Heart right ventricle (tissue), 16 donors: ENCODE measurements at regions not wholly inside any gene's neighbourhood (a gene's known extent, or its start where the extent isn't known, plus 50 kb on each side); places are given as distances from the start of the nearest gene placed in this dataset.

Source experiments
- ATAC-seq, 8 donors: fragments of 200-7000 bp; cut with Tn5 transposase; one replicate each; pipeline ENCODE4 v1.9.1; 2020; ENCODE audit warnings: mild to moderate bottlenecking in 8 of 8, moderate library complexity in 8 of 8, moderate number of reproducible peaks in 1 of 8
- DNase-seq, 2 donors: peaks; one replicate each; pipeline ENCODE4 v3.0.0-alpha.2; 2020
- H3K27ac ChIP-seq, 10 donors: fragments of 200-600 bp; sonication (generic) in 2 of 10; one replicate each; pipeline versions ENCODE4 v1.5.0 to v1.8.0; 2020 to 2022; ENCODE audit warnings: mild to moderate bottlenecking in 3 of 10
- H3K27me3 ChIP-seq, 7 donors: fragments of 200-600 bp; one replicate each; pipeline ENCODE4 v1.8.0; 2021 to 2022; ENCODE audit warnings: mild to moderate bottlenecking in 2 of 7
- H3K36me3 ChIP-seq, 9 donors: fragments of 200-600 bp; sonication (generic) in 1 of 9; one replicate each; pipeline versions ENCODE4 v1.5.0 to v1.8.0; 2020 to 2022; ENCODE audit warnings: mild to moderate bottlenecking in 2 of 9
- H3K4me1 ChIP-seq, 9 donors: fragments of 200-600 bp; sonication (generic) in 1 of 9; one replicate each; pipeline versions ENCODE4 v1.5.0 to v1.8.0; 2020 to 2022; ENCODE audit warnings: mild to moderate bottlenecking in 4 of 9
- H3K4me3 ChIP-seq, 10 donors: fragments of 200-600 bp; sonication (generic) in 2 of 10; one replicate each; pipeline versions ENCODE4 v1.5.0 to v1.8.0; 2020 to 2022; ENCODE audit warnings: mild to moderate bottlenecking in 7 of 10, moderate library complexity in 2 of 10
- H3K9me3 ChIP-seq, 11 donors: fragments of 200-600 bp in 10 of 11; sonication (generic) in 2 of 11; one replicate each; pipeline versions ENCODE4 v1.5.0 to v1.8.0; 2013 to 2022; ENCODE audit warnings: mild to moderate bottlenecking in 2 of 11, control low read depth in 1 of 11, moderate library complexity in 1 of 11
- WGBS, 2 donors: extraction: QIAGEN DNeasy Blood & Tissue Kit; methylation state at CpG; one replicate each; pipeline ENCODE4 v1.1.7; 2013; ENCODE audit warnings: inconsistent platforms in 1 of 2; 5-methylcytosine and 5-hydroxymethylcytosine counted together
- intact Hi-C, 10 donors: fragments of 100-400 bp; cut with DNase I; formaldehyde crosslinking; loops; one replicate each; pipeline versions ENCODE4 v1.11.1 to v1.14.2; 2022
- TF ChIP-seq, protein P1 (sequence below), 9 donors: fragments of 200-600 bp; sonication (generic) in 2 of 9; IDR thresholded peaks; one replicate each; pipeline versions ENCODE4 v1.5.0 to v1.8.0; 2021 to 2022; ENCODE audit warnings: antibody characterized with exemption in 9 of 9, mild to moderate bottlenecking in 5 of 9, moderate library complexity in 1 of 9
- donor health status: Arrhythmogenic right ventricular cardiomyopathy.
- donor health status: ischemic (EF 13 %, LVEDD 7.1; RV severe dilation, severe dysfunction).
- donor health status: healthy with polysubstance abuse.
- donor health status: DM: no; HTN: yes; CAD: no.
- donor health status: DM: no; HTN: no; CAD: no.
- donor health status: ischemic (EF 25% LVEDD 6.9; RV normal size, moderate dysfunction).
- donor health status: ischemic (EF 25% LVEDD 5.7; RV mildly dilated, moderate dysfunction).
- donor health status: healthy.
- donor health status: DM: yes; HTN: yes; CAD: no.
- donor health status: Ischemic cardiomyopathy.
- donor health status: ischemic (EF 35%, LVEDD 5.7; RV mildly dilated, moderate dysfunction).
- donor health status: nonischemic (EF 11% LVEDD 7.7; RV severe dilation, severe dysfunction).
- donor health status: DM: yes; HTN: yes; CAD: no.
- donor health status: PGD.
- donor health status: ischemic (EF 29% LVEDD 5.4; RV normal size, mild dysfunction).
- donor health status: nonischemic (EF 23%, LVEDD 6.1; RV moderate dilation, normal function).

DNA sequence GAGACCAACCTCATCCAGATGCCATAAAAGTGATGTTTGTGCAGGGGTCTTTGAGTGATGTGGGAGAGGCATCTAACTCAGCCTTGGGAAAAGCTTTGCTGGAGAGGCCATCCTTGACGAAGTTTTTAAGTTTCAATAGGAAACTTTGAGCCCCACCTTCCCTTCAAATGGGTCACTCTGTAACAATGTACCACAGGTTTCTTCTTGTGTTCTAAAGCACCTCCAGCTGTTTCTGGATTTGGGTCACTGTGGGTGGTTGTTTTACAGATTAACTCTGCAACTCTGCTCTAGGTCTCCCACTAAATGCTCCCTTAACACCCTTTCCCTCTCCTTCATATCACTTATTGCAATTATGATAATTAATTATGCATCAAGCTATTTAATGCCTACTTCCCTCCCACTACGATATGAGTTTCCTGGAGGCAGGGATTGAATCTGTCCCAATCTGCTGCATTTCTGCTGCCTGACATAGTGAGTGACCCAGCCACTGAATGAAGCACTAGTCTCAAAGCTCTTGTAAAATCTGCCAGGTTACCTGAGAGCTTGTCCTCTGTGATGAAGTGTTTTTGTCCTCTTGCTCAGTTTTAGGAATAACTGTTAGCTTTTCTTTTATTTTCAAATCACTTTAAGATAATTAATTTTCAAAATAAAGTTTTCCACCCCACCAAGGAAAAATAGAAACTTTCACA is 60.5 kb upstream of the PUM3 start:
- Histone ChIP-seq H3K27ac (no peak overlapping the region), H3K27me3 (peaks cover 0 to 6% (median 0%) of the 10 kb centered on the region in 7 donors), H3K9me3 (peaks cover 0 to 21% (median 0%) of the 10 kb centered on the region in 11 donors), H3K36me3 (no peaks in the 10 kb centered on the region), H3K4me3 (no peak overlapping the region), H3K4me1 (no peaks in the 10 kb centered on the region)
- no peak for DNase-seq
- no peak for ATAC-seq
- intact Hi-C loops = no loop called here
- TF ChIP-seq, protein P1, sequence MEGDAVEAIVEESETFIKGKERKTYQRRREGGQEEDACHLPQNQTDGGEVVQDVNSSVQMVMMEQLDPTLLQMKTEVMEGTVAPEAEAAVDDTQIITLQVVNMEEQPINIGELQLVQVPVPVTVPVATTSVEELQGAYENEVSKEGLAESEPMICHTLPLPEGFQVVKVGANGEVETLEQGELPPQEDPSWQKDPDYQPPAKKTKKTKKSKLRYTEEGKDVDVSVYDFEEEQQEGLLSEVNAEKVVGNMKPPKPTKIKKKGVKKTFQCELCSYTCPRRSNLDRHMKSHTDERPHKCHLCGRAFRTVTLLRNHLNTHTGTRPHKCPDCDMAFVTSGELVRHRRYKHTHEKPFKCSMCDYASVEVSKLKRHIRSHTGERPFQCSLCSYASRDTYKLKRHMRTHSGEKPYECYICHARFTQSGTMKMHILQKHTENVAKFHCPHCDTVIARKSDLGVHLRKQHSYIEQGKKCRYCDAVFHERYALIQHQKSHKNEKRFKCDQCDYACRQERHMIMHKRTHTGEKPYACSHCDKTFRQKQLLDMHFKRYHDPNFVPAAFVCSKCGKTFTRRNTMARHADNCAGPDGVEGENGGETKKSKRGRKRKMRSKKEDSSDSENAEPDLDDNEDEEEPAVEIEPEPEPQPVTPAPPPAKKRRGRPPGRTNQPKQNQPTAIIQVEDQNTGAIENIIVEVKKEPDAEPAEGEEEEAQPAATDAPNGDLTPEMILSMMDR (IDR thresholded peaks at IDR 0.05) = no peak
- WGBS, 2 donors = 56 to 59% methylated on average over 2 of the region's 2 CpGs
